Neural cell (in vitro differentiated cells): ENCODE measurements at regions not wholly inside any gene's neighbourhood (a gene's known extent, or its start where the extent isn't known, plus 50 kb on each side); places are given as distances from the start of the nearest gene placed in this dataset.

Experiments used
- H2AFZ ChIP-seq: fragments of 200-600, 300-800 bp; sonication (generic), shearing (Covaris generic); 2 replicates; pipeline ENCODE4 v1.6.0; 2014; ENCODE audit warnings: low read depth, mild to moderate bottlenecking, antibody characterized with exemption, low read length, moderate library complexity
- H3F3A ChIP-seq: fragments of 200-600 bp; shearing (Covaris generic); 2 replicates; pipeline ENCODE4 v1.6.1; 2016; ENCODE audit warnings: mild to moderate bottlenecking, moderate library complexity, mixed read lengths, antibody characterized with exemption, low read length; ENCODE audit not compliant: insufficient read depth, poor library complexity, severe bottlenecking
- H3K27ac ChIP-seq: fragments of 200-600, 300-800 bp; sonication (generic), shearing (Covaris generic); 2 replicates; pipeline ENCODE4 v1.5.1; 2014; ENCODE audit warnings: mild to moderate bottlenecking, low read length, moderate library complexity
- H3K27me3 ChIP-seq: fragments of 300-800, 200-600 bp; sonication (generic), shearing (Covaris generic); 2 replicates; pipeline ENCODE4 v1.6.0; 2014; ENCODE audit warnings: mild to moderate bottlenecking, low read depth, low read length, moderate library complexity; ENCODE audit not compliant: insufficient read depth
- H3K36me3 ChIP-seq: fragments of 300-800, 200-600 bp; sonication (generic), shearing (Covaris generic); 2 replicates; pipeline ENCODE4 v1.5.1; 2014; ENCODE audit warnings: mild to moderate bottlenecking, antibody characterized with exemption, low read length, moderate library complexity; ENCODE audit not compliant: insufficient read depth
- H3K4me2 ChIP-seq: fragments of 300-800, 200-600 bp; sonication (generic), shearing (Covaris generic); 2 replicates; pipeline ENCODE4 v1.6.0; 2014; ENCODE audit warnings: mild to moderate bottlenecking, low read length
- H3K4me3 ChIP-seq: fragments of 300-800, 200-600 bp; sonication (generic), shearing (Covaris generic); 2 replicates; pipeline ENCODE4 v1.5.1; 2014; ENCODE audit warnings: mild to moderate bottlenecking, low read length, moderate library complexity
- H3K79me2 ChIP-seq: fragments of 200-600 bp; shearing (Covaris generic); replicated peaks from 2 replicates; pipeline ENCODE4 v1.6.0; 2014; ENCODE audit warnings: mild to moderate bottlenecking, low read length, moderate library complexity; ENCODE audit not compliant: insufficient read depth
- H3K9ac ChIP-seq: fragments of 300-800, 200-600 bp; sonication (generic), shearing (Covaris generic); 2 replicates; pipeline ENCODE4 v1.6.1; 2016; ENCODE audit warnings: mild to moderate bottlenecking, low read length, mixed read lengths
- H3K9me2 ChIP-seq: fragments of 200-600 bp; shearing (Covaris generic); 2 replicates; pipeline ENCODE4 v1.6.1; 2016; ENCODE audit warnings: mild to moderate bottlenecking, low read length, mixed read lengths; ENCODE audit not compliant: insufficient read depth
- H3K9me3 ChIP-seq: fragments of 200-600, 300-800 bp; sonication (generic), shearing (Covaris generic); 2 replicates; pipeline ENCODE4 v1.6.1; 2016; ENCODE audit warnings: mild to moderate bottlenecking, mixed run types, low read length, moderate library complexity, mixed read lengths
- H4K20me1 ChIP-seq: fragments of 200-600 bp; shearing (Covaris generic); 2 replicates; pipeline ENCODE4 v1.6.1; 2016; ENCODE audit warnings: mild to moderate bottlenecking, mixed run types; ENCODE audit not compliant: insufficient read depth
- EP300 ChIP-seq: fragments of 450-650 bp; conservative IDR thresholded peaks from 2 replicates; pipeline ENCODE4 v1.6.1; 2014; ENCODE audit warnings: antibody characterized with exemption, mild to moderate bottlenecking, moderate library complexity; ENCODE audit not compliant: poor library complexity, severe bottlenecking
- EZH2 ChIP-seq: fragments of 200-600, 300-800 bp; shearing (Covaris generic), sonication (generic); IDR thresholded peaks from 2 replicates; pipeline ENCODE4 v1.6.1; 2014; ENCODE audit warnings: antibody characterized with exemption, low read length, borderline replicate concordance, mild to moderate bottlenecking; ENCODE audit not compliant: insufficient read depth, poor library complexity, severe bottlenecking
- MXI1 ChIP-seq: fragments of 450-650 bp; conservative IDR thresholded peaks from 2 replicates; pipeline ENCODE4 v1.6.1; 2014; ENCODE audit warnings: antibody characterized with exemption, mild to moderate bottlenecking; ENCODE audit not compliant: poor library complexity, severe bottlenecking
- POLR2AphosphoS5 ChIP-seq: IDR thresholded peaks from 2 replicates; pipeline ENCODE4 v1.6.1; 2012
- RAD21 ChIP-seq: fragments of 450-650 bp; conservative IDR thresholded peaks from 2 replicates; pipeline ENCODE4 v1.6.1; 2014; ENCODE audit warnings: antibody characterized with exemption, mild to moderate bottlenecking, moderate library complexity
- SMC3 ChIP-seq: fragments of 450-650 bp; conservative IDR thresholded peaks from 2 replicates; pipeline ENCODE4 v1.6.1; 2014; ENCODE audit warnings: antibody characterized with exemption, mild to moderate bottlenecking, moderate library complexity; ENCODE audit not compliant: poor library complexity
- TAF1 ChIP-seq: IDR thresholded peaks from 2 replicates; pipeline ENCODE4 v1.6.1; 2012; ENCODE audit warnings: low read depth
- TF ChIP-seq, protein P1 (sequence below): IDR thresholded peaks from 2 replicates; pipeline ENCODE4 v1.6.1; 2012; ENCODE audit warnings: borderline replicate concordance
- TF ChIP-seq, protein P2 (sequence below): fragments of 450-650 bp; IDR thresholded peaks from 2 replicates; pipeline ENCODE4 v1.5.1; 2014; ENCODE audit warnings: antibody characterized with exemption, mild to moderate bottlenecking, moderate library complexity; ENCODE audit not compliant: poor library complexity, severe bottlenecking

DNA sequence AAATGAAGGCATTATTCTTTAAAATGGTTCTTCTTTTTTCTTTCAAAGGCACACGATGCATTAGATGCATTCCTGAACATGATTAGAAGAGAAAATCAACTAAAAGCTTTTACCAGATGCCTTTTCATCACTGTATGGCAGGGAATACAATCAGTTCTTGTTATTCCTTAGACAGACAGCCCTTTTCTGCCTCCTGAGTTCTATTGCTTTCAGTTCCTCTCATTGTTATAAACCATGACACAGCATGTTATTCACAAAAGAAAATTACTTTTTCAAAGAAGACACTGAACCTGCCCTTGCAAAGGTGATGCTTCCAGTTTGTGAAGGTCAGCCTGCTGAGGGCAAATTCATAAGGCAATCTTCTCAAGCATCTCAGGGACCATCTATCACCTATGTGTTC is 70.1 kb downstream of the FAM181B start:
- Histone ChIP-seq H3K27ac (no peak overlapping the region), H3K9me2 (no peaks in the 10 kb centered on the region)

DNA sequence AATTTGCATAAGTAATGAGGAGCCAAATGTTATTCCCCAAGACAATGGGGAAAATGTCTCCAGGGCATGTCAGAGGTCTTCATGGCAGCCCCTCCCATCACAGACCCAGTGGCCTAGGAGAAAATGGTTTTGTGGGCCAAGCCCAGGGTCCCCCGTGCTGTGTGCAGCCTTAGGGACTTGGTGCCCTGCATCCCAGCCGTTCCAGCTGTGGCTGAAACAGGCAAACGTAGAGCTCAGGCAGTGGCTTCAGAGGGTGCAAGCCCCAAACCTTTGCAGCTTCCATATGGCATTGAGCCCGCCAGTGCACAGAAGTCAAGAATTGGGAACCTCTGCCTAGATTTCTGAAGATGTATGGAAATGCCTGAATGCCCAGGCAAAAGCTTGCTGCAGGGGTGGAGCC is 79.9 kb downstream of the FAM181B start:
- Histone ChIP-seq H3K9ac (no peak overlapping the region), H3K36me3 (no peaks in the 10 kb centered on the region), H3K4me3 (no peak overlapping the region), H2AFZ (no peak overlapping the region), H3K9me2 (no peaks in the 10 kb centered on the region), H3K79me2 (no peaks in the 10 kb centered on the region), H3K4me2 (no peak overlapping the region), H3K9me3 (no peaks in the 10 kb centered on the region), H4K20me1 (no peaks in the 10 kb centered on the region), H3K27ac (no peak overlapping the region), H3F3A (no peaks in the 10 kb centered on the region), H3K27me3 (no peaks in the 10 kb centered on the region)
- TF ChIP-seq POLR2AphosphoS5 (no peak), EZH2 (no peak), SMC3 (no peak), RAD21 (no peak), MXI1 (no peak), TAF1 (no peak), EP300 (no peak)
- TF ChIP-seq, protein P1, sequence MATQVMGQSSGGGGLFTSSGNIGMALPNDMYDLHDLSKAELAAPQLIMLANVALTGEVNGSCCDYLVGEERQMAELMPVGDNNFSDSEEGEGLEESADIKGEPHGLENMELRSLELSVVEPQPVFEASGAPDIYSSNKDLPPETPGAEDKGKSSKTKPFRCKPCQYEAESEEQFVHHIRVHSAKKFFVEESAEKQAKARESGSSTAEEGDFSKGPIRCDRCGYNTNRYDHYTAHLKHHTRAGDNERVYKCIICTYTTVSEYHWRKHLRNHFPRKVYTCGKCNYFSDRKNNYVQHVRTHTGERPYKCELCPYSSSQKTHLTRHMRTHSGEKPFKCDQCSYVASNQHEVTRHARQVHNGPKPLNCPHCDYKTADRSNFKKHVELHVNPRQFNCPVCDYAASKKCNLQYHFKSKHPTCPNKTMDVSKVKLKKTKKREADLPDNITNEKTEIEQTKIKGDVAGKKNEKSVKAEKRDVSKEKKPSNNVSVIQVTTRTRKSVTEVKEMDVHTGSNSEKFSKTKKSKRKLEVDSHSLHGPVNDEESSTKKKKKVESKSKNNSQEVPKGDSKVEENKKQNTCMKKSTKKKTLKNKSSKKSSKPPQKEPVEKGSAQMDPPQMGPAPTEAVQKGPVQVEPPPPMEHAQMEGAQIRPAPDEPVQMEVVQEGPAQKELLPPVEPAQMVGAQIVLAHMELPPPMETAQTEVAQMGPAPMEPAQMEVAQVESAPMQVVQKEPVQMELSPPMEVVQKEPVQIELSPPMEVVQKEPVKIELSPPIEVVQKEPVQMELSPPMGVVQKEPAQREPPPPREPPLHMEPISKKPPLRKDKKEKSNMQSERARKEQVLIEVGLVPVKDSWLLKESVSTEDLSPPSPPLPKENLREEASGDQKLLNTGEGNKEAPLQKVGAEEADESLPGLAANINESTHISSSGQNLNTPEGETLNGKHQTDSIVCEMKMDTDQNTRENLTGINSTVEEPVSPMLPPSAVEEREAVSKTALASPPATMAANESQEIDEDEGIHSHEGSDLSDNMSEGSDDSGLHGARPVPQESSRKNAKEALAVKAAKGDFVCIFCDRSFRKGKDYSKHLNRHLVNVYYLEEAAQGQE: no peak
- TF ChIP-seq, protein P2, sequence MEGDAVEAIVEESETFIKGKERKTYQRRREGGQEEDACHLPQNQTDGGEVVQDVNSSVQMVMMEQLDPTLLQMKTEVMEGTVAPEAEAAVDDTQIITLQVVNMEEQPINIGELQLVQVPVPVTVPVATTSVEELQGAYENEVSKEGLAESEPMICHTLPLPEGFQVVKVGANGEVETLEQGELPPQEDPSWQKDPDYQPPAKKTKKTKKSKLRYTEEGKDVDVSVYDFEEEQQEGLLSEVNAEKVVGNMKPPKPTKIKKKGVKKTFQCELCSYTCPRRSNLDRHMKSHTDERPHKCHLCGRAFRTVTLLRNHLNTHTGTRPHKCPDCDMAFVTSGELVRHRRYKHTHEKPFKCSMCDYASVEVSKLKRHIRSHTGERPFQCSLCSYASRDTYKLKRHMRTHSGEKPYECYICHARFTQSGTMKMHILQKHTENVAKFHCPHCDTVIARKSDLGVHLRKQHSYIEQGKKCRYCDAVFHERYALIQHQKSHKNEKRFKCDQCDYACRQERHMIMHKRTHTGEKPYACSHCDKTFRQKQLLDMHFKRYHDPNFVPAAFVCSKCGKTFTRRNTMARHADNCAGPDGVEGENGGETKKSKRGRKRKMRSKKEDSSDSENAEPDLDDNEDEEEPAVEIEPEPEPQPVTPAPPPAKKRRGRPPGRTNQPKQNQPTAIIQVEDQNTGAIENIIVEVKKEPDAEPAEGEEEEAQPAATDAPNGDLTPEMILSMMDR: no peak

More for the DNA sequence above, 70.1 kb downstream of the FAM181B start:
- Histone ChIP-seq H3K9ac (no peak overlapping the region), H3K36me3 (no peaks in the 10 kb centered on the region), H3K4me2 (no peak overlapping the region), H3K27me3 (no peaks in the 10 kb centered on the region), H3K79me2 (no peaks in the 10 kb centered on the region), H2AFZ (no peak overlapping the region), H3F3A (no peaks in the 10 kb centered on the region), H4K20me1 (no peaks in the 10 kb centered on the region), H3K9me3 (no peaks in the 10 kb centered on the region), H3K4me3 (no peak overlapping the region)
- TF ChIP-seq RAD21: no peak
- TF ChIP-seq, protein P1: no peak
- TF ChIP-seq MXI1: no peak
- TF ChIP-seq EP300: no peak
- TF ChIP-seq POLR2AphosphoS5: no peak
- no peak for TF ChIP-seq TAF1
